ENCODE measurements at regions not wholly inside any gene's neighbourhood (a gene's known extent, or its start where the extent isn't known, plus 50 kb on each side); places are given as distances from the start of the nearest gene placed in this dataset.
"Not testable (repeated sequence)": the region's sequence is repeated elsewhere in the genome, so short reads cannot be mapped to it uniquely, and the experiment has no call there.

GRCh38 chr2:125979886-125980285, 676.1 kb upstream of the GYPC start:
- Histone ChIP-seq H3K4me3 (no peak overlapping the region), H3K36me3 (no peaks in the 10 kb centered on the region), H3K27me3 (no peaks in the 10 kb centered on the region), H3K9me3 (no peaks in the 10 kb centered on the region)
- DNase-seq: no peak

- no peak for DNase-seq
- H3K27me3 ChIP-seq: no peaks in the 10 kb centered on the region
- no peaks in the 10 kb centered on the region for H3K36me3 ChIP-seq
- H3K9me3 ChIP-seq: no peaks in the 10 kb centered on the region
- no peak overlapping the region for H3K4me3 ChIP-seq
These were observed 672.6 kb upstream of the GYPC start for GRCh38 chr2:125983364-125983763.

- Histone ChIP-seq H3K27me3 (no peaks in the 10 kb centered on the region), H3K9me3 (no peaks in the 10 kb centered on the region; the same call in 1 of the 2 replicates), H3K36me3 (no peaks in the 10 kb centered on the region), H3K4me3 (no peak overlapping the region)
- no peak for DNase-seq
These were observed 626.6 kb upstream of the GYPC start for GRCh38 chr2:126029316-126029715.

GRCh38 chr2:126038861-126039260, 617.1 kb upstream of the GYPC start:
- no peaks in the 10 kb centered on the region; the same call in 1 of the 2 replicates for H3K27me3 ChIP-seq
- H3K4me3 ChIP-seq: no peak overlapping the region
- H3K9me3 ChIP-seq: no peaks in the 10 kb centered on the region
- no peak for DNase-seq
- H3K36me3 ChIP-seq: no peaks in the 10 kb centered on the region

GRCh38 chr2:126041391-126042047, 614.4 kb upstream of the GYPC start:
- Histone ChIP-seq H3K27me3 (no peaks in the 10 kb centered on the region), H3K9me3 (no peaks in the 10 kb centered on the region), H3K36me3 (no peaks in the 10 kb centered on the region), H3K4me3 (no peak overlapping the region)
- no peak for DNase-seq

GRCh38 chr2:126042089-126042488, 613.9 kb upstream of the GYPC start:
- Histone ChIP-seq H3K9me3 (no peaks in the 10 kb centered on the region), H3K4me3 (no peak overlapping the region), H3K27me3 (no peaks in the 10 kb centered on the region), H3K36me3 (no peaks in the 10 kb centered on the region)
- DNase-seq: no peak

GRCh38 chr2:126048719-126049118, 607.2 kb upstream of the GYPC start:
- Histone ChIP-seq H3K36me3 (no peaks in the 10 kb centered on the region), H3K27me3 (no peaks in the 10 kb centered on the region), H3K4me3 (no peak overlapping the region), H3K9me3 (no peaks in the 10 kb centered on the region)
- DNase-seq: no peak

- H3K9me3 ChIP-seq: no peaks in the 10 kb centered on the region
- DNase-seq: no peak
- no peak overlapping the region for H3K4me3 ChIP-seq
- H3K36me3 ChIP-seq: no peaks in the 10 kb centered on the region
- H3K27me3 ChIP-seq: no peaks in the 10 kb centered on the region
These were observed 606.5 kb upstream of the GYPC start for GRCh38 chr2:126049461-126049860.

- no peaks in the 10 kb centered on the region for H3K27me3 ChIP-seq
- H3K36me3 ChIP-seq: no peaks in the 10 kb centered on the region
- H3K9me3 ChIP-seq: no peaks in the 10 kb centered on the region
- no peak overlapping the region for H3K4me3 ChIP-seq
- no peak for DNase-seq
These were observed 604.8 kb upstream of the GYPC start for GRCh38 chr2:126050991-126051736.

- H3K4me3 ChIP-seq, H3K9me3 ChIP-seq, H3K27me3 ChIP-seq, H3K36me3 ChIP-seq, DNase-seq: not testable (repeated sequence)
These were observed 604.2 kb upstream of the GYPC start for GRCh38 chr2:126051737-126052240.

- H3K9me3 ChIP-seq: peaks cover 16% of the 10 kb centered on the region
- no peak overlapping the region for H3K4me3 ChIP-seq
- no peak for DNase-seq
- no peaks in the 10 kb centered on the region for H3K36me3 ChIP-seq
- no peaks in the 10 kb centered on the region for H3K27me3 ChIP-seq
These were observed 596.6 kb upstream of the GYPC start for GRCh38 chr2:126059379-126059778.

GRCh38 chr2:126085011-126085795, 570.8 kb upstream of the GYPC start:
- no peaks in the 10 kb centered on the region for H3K9me3 ChIP-seq
- H3K27me3 ChIP-seq: no peaks in the 10 kb centered on the region
- no peak overlapping the region for H3K4me3 ChIP-seq
- no peak for DNase-seq
- H3K36me3 ChIP-seq: no peaks in the 10 kb centered on the region

- Histone ChIP-seq H3K36me3 (no peaks in the 10 kb centered on the region), H3K27me3 (no peaks in the 10 kb centered on the region), H3K9me3 (no peaks in the 10 kb centered on the region), H3K4me3 (no peak overlapping the region)
- no peak for DNase-seq
These were observed 555.0 kb upstream of the GYPC start for GRCh38 chr2:126100962-126101361.

- DNase-seq: no peak
- no peaks in the 10 kb centered on the region for H3K36me3 ChIP-seq
- no peaks in the 10 kb centered on the region for H3K27me3 ChIP-seq
- H3K4me3 ChIP-seq: no peak overlapping the region
- H3K9me3 ChIP-seq: no peaks in the 10 kb centered on the region; the same call in 1 of the 2 replicates
These were observed 550.0 kb upstream of the GYPC start for GRCh38 chr2:126106006-126106405.

GRCh38 chr2:126107883-126108282, 548.1 kb upstream of the GYPC start:
- H3K4me3 ChIP-seq: no peak overlapping the region
- DNase-seq: no peak
- no peaks in the 10 kb centered on the region for H3K36me3 ChIP-seq
- H3K27me3 ChIP-seq: no peaks in the 10 kb centered on the region
- H3K9me3 ChIP-seq: no peaks in the 10 kb centered on the region; the same call in 1 of the 2 replicates

- Histone ChIP-seq H3K9me3 (no peaks in the 10 kb centered on the region), H3K36me3 (no peaks in the 10 kb centered on the region), H3K27me3 (no peaks in the 10 kb centered on the region), H3K4me3 (no peak overlapping the region)
- no peak for DNase-seq
These were observed 540.0 kb upstream of the GYPC start for GRCh38 chr2:126115975-126116374.

- no peak for DNase-seq
- Histone ChIP-seq H3K27me3 (no peaks in the 10 kb centered on the region), H3K9me3 (no peaks in the 10 kb centered on the region), H3K4me3 (no peak overlapping the region), H3K36me3 (no peaks in the 10 kb centered on the region)
These were observed 538.1 kb upstream of the GYPC start for GRCh38 chr2:126117886-126118285.

All from MG63 (cell line).